Erythroblast (primary cell): ENCODE measurements at regions not wholly inside any gene's neighbourhood (a gene's known extent, or its start where the extent isn't known, plus 50 kb on each side); places are given as distances from the start of the nearest gene placed in this dataset.

Experiments
- GATA1 ChIP-seq: IDR thresholded peaks from 2 replicates; pipeline ENCODE4 v1.6.1; 2011; ENCODE audit warnings: low read depth, mild to moderate bottlenecking, control low read depth, low read length, moderate library complexity
- POLR2A ChIP-seq: IDR thresholded peaks from 2 replicates; pipeline ENCODE4 v1.6.1; 2011; ENCODE audit warnings: mild to moderate bottlenecking, low read length

DNA sequence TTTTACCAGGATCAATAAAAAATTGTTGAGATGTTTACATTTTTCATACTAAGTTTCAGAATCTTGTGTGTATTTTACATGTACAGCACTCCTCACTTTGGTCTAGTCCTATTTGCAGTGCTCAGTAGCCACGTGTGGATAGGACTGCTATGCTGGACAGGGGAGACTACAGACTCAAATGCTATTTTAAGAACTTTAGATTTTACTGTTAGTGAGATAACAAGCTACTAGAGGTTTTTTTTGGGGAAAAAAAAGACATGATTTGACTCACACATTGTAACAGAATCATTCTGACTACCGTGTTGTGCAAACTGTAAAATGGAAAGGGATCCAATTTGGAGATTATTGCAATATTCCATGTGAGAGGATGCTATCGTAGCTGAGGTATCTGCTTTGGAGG, 418.9 kb upstream of the PRMT6 start:
- no peak for TF ChIP-seq POLR2A
- no peak for TF ChIP-seq GATA1
